Neural progenitor cell (in vitro differentiated cells): ENCODE measurements at regions not wholly inside any gene's neighbourhood (a gene's known extent, or its start where the extent isn't known, plus 50 kb on each side); places are given as distances from the start of the nearest gene placed in this dataset.
"Not testable (repeated sequence)": the region's sequence is repeated elsewhere in the genome, so short reads cannot be mapped to it uniquely, and the experiment has no call there.

Experiments used
- EZH2phosphoT487 ChIP-seq: fragments of 200-600 bp; sonication (generic); IDR thresholded peaks from 2 replicates; pipeline ENCODE4 v1.6.1; 2017; ENCODE audit warnings: antibody characterized with exemption
- TF ChIP-seq, protein P1 (sequence below): fragments of 200-600 bp; sonication (generic); IDR thresholded peaks from 2 replicates; pipeline ENCODE4 v1.5.1; 2017; ENCODE audit warnings: antibody characterized with exemption, mild to moderate bottlenecking

DNA sequence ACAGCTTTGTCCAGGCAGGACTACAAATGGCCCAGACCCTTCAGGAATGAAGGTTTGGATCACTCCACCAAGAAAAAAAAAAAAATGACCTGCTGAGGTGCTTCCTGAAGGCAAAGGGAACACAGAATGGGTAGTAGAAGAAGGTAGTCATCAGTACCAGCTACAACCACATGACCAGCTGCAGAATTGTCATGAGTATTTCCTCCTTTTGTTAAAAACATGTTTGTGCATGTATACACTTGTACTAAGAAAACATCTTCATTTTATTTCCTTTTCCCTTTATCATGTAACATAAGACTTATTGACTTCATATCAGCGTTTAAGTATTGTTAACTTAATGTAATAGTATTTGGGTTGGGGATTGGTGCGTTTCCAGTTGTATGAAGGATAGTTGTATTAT, 631.6 kb downstream of the FBXO15 start:
- TF ChIP-seq, protein P1, sequence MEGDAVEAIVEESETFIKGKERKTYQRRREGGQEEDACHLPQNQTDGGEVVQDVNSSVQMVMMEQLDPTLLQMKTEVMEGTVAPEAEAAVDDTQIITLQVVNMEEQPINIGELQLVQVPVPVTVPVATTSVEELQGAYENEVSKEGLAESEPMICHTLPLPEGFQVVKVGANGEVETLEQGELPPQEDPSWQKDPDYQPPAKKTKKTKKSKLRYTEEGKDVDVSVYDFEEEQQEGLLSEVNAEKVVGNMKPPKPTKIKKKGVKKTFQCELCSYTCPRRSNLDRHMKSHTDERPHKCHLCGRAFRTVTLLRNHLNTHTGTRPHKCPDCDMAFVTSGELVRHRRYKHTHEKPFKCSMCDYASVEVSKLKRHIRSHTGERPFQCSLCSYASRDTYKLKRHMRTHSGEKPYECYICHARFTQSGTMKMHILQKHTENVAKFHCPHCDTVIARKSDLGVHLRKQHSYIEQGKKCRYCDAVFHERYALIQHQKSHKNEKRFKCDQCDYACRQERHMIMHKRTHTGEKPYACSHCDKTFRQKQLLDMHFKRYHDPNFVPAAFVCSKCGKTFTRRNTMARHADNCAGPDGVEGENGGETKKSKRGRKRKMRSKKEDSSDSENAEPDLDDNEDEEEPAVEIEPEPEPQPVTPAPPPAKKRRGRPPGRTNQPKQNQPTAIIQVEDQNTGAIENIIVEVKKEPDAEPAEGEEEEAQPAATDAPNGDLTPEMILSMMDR = not testable (repeated sequence)
- not testable (repeated sequence) for TF ChIP-seq EZH2phosphoT487
